GM12891 (cell line): ENCODE measurements at regions not wholly inside any gene's neighbourhood (a gene's known extent, or its start where the extent isn't known, plus 50 kb on each side); places are given as distances from the start of the nearest gene placed in this dataset.

ENCODE experiments used
- POLR2A ChIP-seq: IDR thresholded peaks from 2 replicates; pipeline ENCODE4 v1.6.1; 2011; ENCODE audit warnings: low read depth, low read length, control low read depth
- POU2F2 ChIP-seq: IDR thresholded peaks from 2 replicates; pipeline ENCODE4 v1.6.1; 2011; ENCODE audit warnings: low read depth, mild to moderate bottlenecking, control low read depth, low read length, moderate library complexity
- TAF1 ChIP-seq: IDR thresholded peaks from 2 replicates; pipeline ENCODE4 v1.6.1; 2011; ENCODE audit warnings: low read depth, low read length, control low read depth

DNA sequence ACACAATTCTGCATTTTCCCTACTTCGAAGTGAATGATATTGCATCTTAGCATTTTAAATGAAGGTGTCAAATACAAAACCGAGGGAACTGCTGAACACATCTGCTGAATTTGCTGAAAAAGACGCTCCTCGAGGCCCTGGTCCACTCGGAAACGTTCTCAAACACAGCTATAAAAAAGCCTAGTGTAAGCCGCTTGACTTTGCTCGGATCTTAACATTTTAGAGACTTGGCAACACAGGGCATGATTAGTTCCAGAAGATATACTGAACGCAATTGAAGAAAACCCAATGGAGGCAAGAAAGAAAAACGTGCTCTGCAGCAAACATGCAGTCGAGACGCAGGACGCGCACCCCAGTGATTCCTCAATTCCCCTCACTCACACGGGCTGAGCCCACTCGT is 506.4 kb upstream of the AMELY start:
- TF ChIP-seq POLR2A: no peak
- no peak for TF ChIP-seq TAF1
- TF ChIP-seq POU2F2: no peak
